H1 (cell line): ENCODE measurements at regions not wholly inside any gene's neighbourhood (a gene's known extent, or its start where the extent isn't known, plus 50 kb on each side); places are given as distances from the start of the nearest gene placed in this dataset.

ENCODE experiments used
- CHD7 ChIP-seq: fragments of 300-600 bp; sonication (generic); IDR thresholded peaks from 2 replicates; pipeline ENCODE4 v1.7.1; 2012; ENCODE audit warnings: low read length, moderate library complexity, mild to moderate bottlenecking, inconsistent platforms; ENCODE audit not compliant: insufficient replicate concordance
- EP300 ChIP-seq, 2 experiments: IDR thresholded peaks; 1 replicate in 1 of 2; 2 replicates in 1 of 2; pipeline ENCODE4 v1.6.1; 2011 to 2012; ENCODE audit warnings: low read depth in 2 of 2, low read length in 2 of 2, mild to moderate bottlenecking in 2 of 2, borderline replicate concordance in 1 of 2, inconsistent platforms in 1 of 2, moderate library complexity in 1 of 2
- RNF2 ChIP-seq: fragments of 200-900, 300-1000 bp; sonication (generic); IDR thresholded peaks from 2 replicates; pipeline ENCODE4 v1.7.1; 2016; ENCODE audit warnings: borderline replicate concordance, low read depth, mild to moderate bottlenecking, antibody characterized with exemption, low read length; ENCODE audit not compliant: poor library complexity, severe bottlenecking; ENCODE audit errors: missing control alignments
- TAF7 ChIP-seq: optimal IDR thresholded peaks from 2 replicates; pipeline ENCODE3; 2011; ENCODE audit warnings: low read depth, mild to moderate bottlenecking, inconsistent platforms, low read length, moderate library complexity, borderline replicate concordance

GRCh38 chr7:156207306-156207705 lies 395.0 kb upstream of the SHH start (continued):
- no peak for TF ChIP-seq CHD7
- TF ChIP-seq RNF2, result no peak
- TF ChIP-seq EP300 (IDR thresholded peaks at IDR 0.05; ENCODE audit: borderline replicate concordance in 1 of 2, low read depth in 2 of 2, low read length in 2 of 2), result no peak
- TF ChIP-seq TAF7, result no peak
